ENCODE measurements at regions not wholly inside any gene's neighbourhood (a gene's known extent, or its start where the extent isn't known, plus 50 kb on each side); places are given as distances from the start of the nearest gene placed in this dataset.

DNA sequence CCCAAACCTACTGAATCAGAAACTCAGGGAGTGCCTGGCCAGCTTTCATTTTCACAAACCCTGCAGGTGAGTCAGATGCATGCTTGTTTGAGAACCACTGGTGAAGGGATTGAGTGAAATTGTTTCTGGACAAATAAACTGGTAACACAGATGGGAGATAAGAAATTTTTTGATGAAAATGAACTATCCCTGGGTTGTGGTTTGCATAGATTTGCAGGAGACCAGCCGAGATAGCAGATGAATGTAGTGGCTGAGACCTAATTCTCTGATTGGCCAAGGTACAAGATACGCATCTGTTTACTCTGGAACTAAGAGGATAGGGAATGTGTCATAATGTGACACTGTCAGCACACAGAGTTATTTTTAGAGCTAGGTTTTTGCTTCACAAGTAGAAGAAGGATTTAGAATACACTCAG lies 117.8 kb upstream of the NOCT start:
- TF ChIP-seq POLR2AphosphoS5 (IDR thresholded peaks at IDR 0.05; ENCODE audit: low read depth, low read length) (no peak), SIN3A (IDR thresholded peaks at IDR 0.05; ENCODE audit: borderline replicate concordance, insufficient read depth, low read length) (no peak), TAF1 (IDR thresholded peaks at IDR 0.05; ENCODE audit: borderline replicate concordance, insufficient read depth, low read length) (no peak)
- TF ChIP-seq, protein P1, sequence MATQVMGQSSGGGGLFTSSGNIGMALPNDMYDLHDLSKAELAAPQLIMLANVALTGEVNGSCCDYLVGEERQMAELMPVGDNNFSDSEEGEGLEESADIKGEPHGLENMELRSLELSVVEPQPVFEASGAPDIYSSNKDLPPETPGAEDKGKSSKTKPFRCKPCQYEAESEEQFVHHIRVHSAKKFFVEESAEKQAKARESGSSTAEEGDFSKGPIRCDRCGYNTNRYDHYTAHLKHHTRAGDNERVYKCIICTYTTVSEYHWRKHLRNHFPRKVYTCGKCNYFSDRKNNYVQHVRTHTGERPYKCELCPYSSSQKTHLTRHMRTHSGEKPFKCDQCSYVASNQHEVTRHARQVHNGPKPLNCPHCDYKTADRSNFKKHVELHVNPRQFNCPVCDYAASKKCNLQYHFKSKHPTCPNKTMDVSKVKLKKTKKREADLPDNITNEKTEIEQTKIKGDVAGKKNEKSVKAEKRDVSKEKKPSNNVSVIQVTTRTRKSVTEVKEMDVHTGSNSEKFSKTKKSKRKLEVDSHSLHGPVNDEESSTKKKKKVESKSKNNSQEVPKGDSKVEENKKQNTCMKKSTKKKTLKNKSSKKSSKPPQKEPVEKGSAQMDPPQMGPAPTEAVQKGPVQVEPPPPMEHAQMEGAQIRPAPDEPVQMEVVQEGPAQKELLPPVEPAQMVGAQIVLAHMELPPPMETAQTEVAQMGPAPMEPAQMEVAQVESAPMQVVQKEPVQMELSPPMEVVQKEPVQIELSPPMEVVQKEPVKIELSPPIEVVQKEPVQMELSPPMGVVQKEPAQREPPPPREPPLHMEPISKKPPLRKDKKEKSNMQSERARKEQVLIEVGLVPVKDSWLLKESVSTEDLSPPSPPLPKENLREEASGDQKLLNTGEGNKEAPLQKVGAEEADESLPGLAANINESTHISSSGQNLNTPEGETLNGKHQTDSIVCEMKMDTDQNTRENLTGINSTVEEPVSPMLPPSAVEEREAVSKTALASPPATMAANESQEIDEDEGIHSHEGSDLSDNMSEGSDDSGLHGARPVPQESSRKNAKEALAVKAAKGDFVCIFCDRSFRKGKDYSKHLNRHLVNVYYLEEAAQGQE (IDR thresholded peaks at IDR 0.05; ENCODE audit: insufficient read depth in 1 of 2, low read depth in 2 of 2, low read length in 2 of 2) = no peak

All from PFSK-1 (cell line).